GM19043 (cell line): ENCODE measurements at regions not wholly inside any gene's neighbourhood (a gene's known extent, or its start where the extent isn't known, plus 50 kb on each side); places are given as distances from the start of the nearest gene placed in this dataset.

Experiments
- ATAC-seq: cut with Tn5 transposase; IDR thresholded peaks from one replicate; pipeline ENCODE4 v1.9.1; 2021; ENCODE audit warnings: low read depth; ENCODE audit not compliant: unreplicated experiment

GRCh38 chr22:49613108-49613507 lies 214.6 kb downstream of the BRD1 start:
- no peak for ATAC-seq

- no peak for ATAC-seq
Measured at GRCh38 chr22:49609207-49609876, 218.3 kb downstream of the BRD1 start.

GRCh38 chr22:49608660-49609059 lies 219.0 kb downstream of the BRD1 start:
- no peak for ATAC-seq

- ATAC-seq: no peak
Measured at GRCh38 chr22:49608228-49608627, 219.4 kb downstream of the BRD1 start.

GRCh38 chr22:49607821-49608220 lies 219.9 kb downstream of the BRD1 start:
- ATAC-seq: no peak

- ATAC-seq: no peak
Measured at GRCh38 chr22:49606562-49607290, 220.9 kb downstream of the BRD1 start.

- no peak for ATAC-seq
Measured at GRCh38 chr22:49604732-49605302, 222.9 kb downstream of the BRD1 start.

- no peak for ATAC-seq
Measured at GRCh38 chr22:49603016-49603415, 224.7 kb downstream of the BRD1 start.

- ATAC-seq: no peak
Measured at GRCh38 chr22:49602481-49602880, 225.2 kb downstream of the BRD1 start.

- ATAC-seq: no peak
Measured at GRCh38 chr22:49601614-49602321, 225.9 kb downstream of the BRD1 start.

GRCh38 chr22:49600891-49601431 lies 226.7 kb downstream of the BRD1 start:
- no peak for ATAC-seq

GRCh38 chr22:49600468-49600867 lies 227.2 kb downstream of the BRD1 start:
- no peak for ATAC-seq

- ATAC-seq: no peak
Measured at GRCh38 chr22:49599691-49600455, 227.8 kb downstream of the BRD1 start.

GRCh38 chr22:49599039-49599438 lies 228.6 kb downstream of the BRD1 start:
- no peak for ATAC-seq

GRCh38 chr22:49598338-49598737 lies 229.3 kb downstream of the BRD1 start:
- no peak for ATAC-seq

- no peak for ATAC-seq
Measured at GRCh38 chr22:49597428-49598039, 230.1 kb downstream of the BRD1 start.

- ATAC-seq: no peak
Measured at GRCh38 chr22:49595465-49596078, 232.1 kb downstream of the BRD1 start.

GRCh38 chr22:49594078-49594477 lies 233.6 kb downstream of the BRD1 start:
- no peak for ATAC-seq

GRCh38 chr22:49593509-49593908 lies 234.2 kb downstream of the BRD1 start:
- no peak for ATAC-seq
